ENCODE measurements at regions not wholly inside any gene's neighbourhood (a gene's known extent, or its start where the extent isn't known, plus 50 kb on each side); places are given as distances from the start of the nearest gene placed in this dataset.

DNA sequence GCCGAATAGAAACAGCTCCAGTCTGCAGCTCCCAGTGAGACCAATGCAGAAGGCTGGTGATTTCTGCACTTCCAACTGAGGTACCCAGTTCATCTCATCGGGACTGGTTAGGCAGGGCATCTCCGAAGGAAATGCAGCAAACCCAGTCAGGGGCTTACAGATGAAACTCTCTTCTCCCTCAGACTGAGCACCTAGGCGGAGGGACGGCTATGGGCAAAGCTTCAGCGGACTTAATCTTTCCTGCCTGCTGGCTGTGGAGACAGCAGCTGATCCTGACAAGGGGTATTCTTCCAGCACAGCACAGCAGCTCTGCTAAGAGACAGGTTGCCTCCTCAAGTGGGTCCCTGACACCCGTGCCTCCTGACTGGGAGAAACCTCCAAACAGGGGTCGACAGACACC is 330.9 kb downstream of the DNAH5 start:
- ATAC-seq (no peak), DNase-seq (ENCODE audit: low read depth, low spot score) (no peak)
- H3K4me3 ChIP-seq (replicated peaks in 1 of 2; ENCODE audit: low read depth in 1 of 2, low read length in 2 of 2): no peak overlapping the region
- intact Hi-C loops (cut with micrococcal nuclease): no loop called here
- no peaks in the 10 kb centered on the region for H3K27me3 ChIP-seq (ENCODE audit: insufficient read depth, low read length)
- no peak overlapping the region for H3K27ac ChIP-seq (ENCODE audit: low read depth, low read length)
- POLR2A ChIA-PET: no interaction called here
- no peaks in the 10 kb centered on the region for H4K20me1 ChIP-seq (ENCODE audit: insufficient read depth)
- no peaks in the 10 kb centered on the region for H3K4me1 ChIP-seq (ENCODE audit: control insufficient read depth in 1 of 2, insufficient read depth in 2 of 2, low read length in 2 of 2)
- H3K9me2 ChIP-seq (ENCODE audit: insufficient read depth): no peaks in the 10 kb centered on the region
- RAD21 ChIA-PET (ENCODE audit: low non-redundant PET in 1 of 2, low total read pairs in 2 of 2, uncharacterized antibody in 2 of 2, unreplicated experiment in 2 of 2): no interaction called here
- BruUV-seq (replicated peaks): no TSS peak
- peaks cover 3 to 16% of the 10 kb centered on the region in 2 experiments; a peak in 2 of 4 replicates for H3K9me3 ChIP-seq (ENCODE audit: control insufficient read depth in 1 of 2, insufficient read depth in 1 of 2, low read depth in 1 of 2, low read length in 2 of 2)
- H3K4me2 ChIP-seq (ENCODE audit: low read length): no peak overlapping the region
- no peak for TF ChIP-seq MAX (IDR thresholded peaks at IDR 0.05)
- TF ChIP-seq ZFX (IDR thresholded peaks at IDR 0.05): no peak
- TF ChIP-seq ZBTB33 (IDR thresholded peaks at IDR 0.05; ENCODE audit: extremely low read depth, insufficient replicate concordance, low read length): no peak
- no peak for TF ChIP-seq EZH2phosphoT487 (IDR thresholded peaks at IDR 0.05; ENCODE audit: borderline replicate concordance)
- TF ChIP-seq CBX3 (IDR thresholded peaks at IDR 0.05; ENCODE audit: low read depth): no peak
- no peak for TF ChIP-seq POLR2AphosphoS5 (IDR thresholded peaks at IDR 0.05; ENCODE audit: low read depth, low read length)
- TF ChIP-seq TCF7L2 (IDR thresholded peaks at IDR 0.05; ENCODE audit: borderline replicate concordance, extremely low read depth, insufficient read depth, insufficient read length): no peak
- no peak for TF ChIP-seq RAD21 (IDR thresholded peaks at IDR 0.05; ENCODE audit: low read depth)
- no peaks in the 10 kb centered on the region for H3K36me3 ChIP-seq (ENCODE audit: control insufficient read depth in 1 of 2, insufficient read depth in 2 of 2, low read length in 2 of 2)
- H2AFZ ChIP-seq (ENCODE audit: low read depth, low read length, poor library complexity, severe bottlenecking): no peak overlapping the region
- H3K79me2 ChIP-seq (ENCODE audit: insufficient read depth, low read length): no peaks in the 10 kb centered on the region
- no peak overlapping the region for H3K9ac ChIP-seq (ENCODE audit: low read length)
- CTCF ChIA-PET: no interaction called here

DNA sequence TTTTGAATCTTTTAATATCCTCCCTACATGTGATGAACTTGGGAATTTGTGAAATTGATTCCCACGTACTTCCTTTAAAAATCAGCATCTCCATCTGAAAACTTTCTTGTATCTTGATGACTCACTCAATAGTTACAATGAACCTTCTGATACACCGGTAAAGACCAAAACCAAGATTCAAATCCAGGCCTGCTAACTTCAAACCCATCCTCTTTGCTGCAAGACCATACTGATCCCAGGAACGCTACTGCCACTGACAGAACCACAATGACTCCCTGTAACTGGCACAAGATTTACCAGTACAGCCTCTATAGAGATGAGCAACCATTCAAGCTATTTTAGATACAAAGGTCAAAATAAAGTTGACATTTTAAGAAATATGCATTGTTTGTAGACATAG is 332.9 kb downstream of the DNAH5 start:
- no peak for DNase-seq (ENCODE audit: low read depth, low spot score)
- CTCF ChIA-PET: no interaction called here
- Histone ChIP-seq H2AFZ (ENCODE audit: low read depth, low read length, poor library complexity, severe bottlenecking) (no peak overlapping the region), H3K9me3 (ENCODE audit: control insufficient read depth in 1 of 2, insufficient read depth in 1 of 2, low read depth in 1 of 2, low read length in 2 of 2) (peaks cover 4 to 18% of the 10 kb centered on the region in 2 experiments; a peak in 2 of 4 replicates), H3K4me1 (ENCODE audit: control insufficient read depth in 1 of 2, insufficient read depth in 2 of 2, low read length in 2 of 2) (no peaks in the 10 kb centered on the region), H3K9ac (ENCODE audit: low read length) (no peak overlapping the region), H3K27ac (ENCODE audit: low read depth, low read length) (no peak overlapping the region), H3K27me3 (ENCODE audit: insufficient read depth, low read length) (no peaks in the 10 kb centered on the region), H3K9me2 (ENCODE audit: insufficient read depth) (no peaks in the 10 kb centered on the region), H3K79me2 (ENCODE audit: insufficient read depth, low read length) (no peaks in the 10 kb centered on the region), H3K4me2 (ENCODE audit: low read length) (no peak overlapping the region), H3K4me3 (replicated peaks in 1 of 2; ENCODE audit: low read depth in 1 of 2, low read length in 2 of 2) (no peak overlapping the region), H3K36me3 (ENCODE audit: control insufficient read depth in 1 of 2, insufficient read depth in 2 of 2, low read length in 2 of 2) (no peaks in the 10 kb centered on the region), H4K20me1 (ENCODE audit: insufficient read depth) (no peaks in the 10 kb centered on the region)
- intact Hi-C loops (cut with micrococcal nuclease): no loop called here
- POLR2A ChIA-PET: no interaction called here
- BruUV-seq (replicated peaks): no TSS peak
- RAD21 ChIA-PET (ENCODE audit: low non-redundant PET in 1 of 2, low total read pairs in 2 of 2, uncharacterized antibody in 2 of 2, unreplicated experiment in 2 of 2): no interaction called here
- TF ChIP-seq SP1 (IDR thresholded peaks at IDR 0.05; ENCODE audit: low read depth) (no peak), MAX (IDR thresholded peaks at IDR 0.05) (no peak), POLR2A (IDR thresholded peaks at IDR 0.05; ENCODE audit: borderline replicate concordance, extremely low read depth, insufficient read depth, insufficient read length) (no peak), RAD21 (IDR thresholded peaks at IDR 0.05; ENCODE audit: low read depth) (no peak), SRF (IDR thresholded peaks at IDR 0.05; ENCODE audit: low read depth) (no peak), ZNF274 (IDR thresholded peaks at IDR 0.05; ENCODE audit: low read depth, low read length) (no peak), YY1 (IDR thresholded peaks at IDR 0.05; ENCODE audit: extremely low read depth, insufficient replicate concordance, low read depth, low read length) (no peak), ZFX (IDR thresholded peaks at IDR 0.05) (no peak)
- ATAC-seq: no peak

All from HCT116 (cell line).